ENCODE measurements at regions not wholly inside any gene's neighbourhood (a gene's known extent, or its start where the extent isn't known, plus 50 kb on each side); places are given as distances from the start of the nearest gene placed in this dataset.

DNA sequence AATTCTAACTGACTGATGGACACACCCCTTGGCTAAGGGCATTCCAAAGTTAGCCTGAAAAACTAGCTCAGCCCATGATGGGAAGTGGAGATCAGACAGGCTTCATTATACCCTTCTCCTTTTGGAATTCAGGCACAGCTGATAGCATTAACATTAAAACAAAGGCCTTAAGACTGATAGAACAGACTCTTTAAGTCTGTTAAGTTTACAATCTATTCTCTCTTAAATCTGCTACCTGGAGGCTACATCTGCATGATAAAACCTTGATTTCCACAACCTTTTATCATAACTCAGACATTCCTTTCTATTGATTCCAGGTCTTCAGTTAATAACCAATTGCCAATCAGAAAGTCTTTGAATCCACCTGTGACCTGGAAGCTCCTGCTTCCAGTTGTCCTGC is 281.4 kb downstream of the TUSC1 start:
- no peaks in the 10 kb centered on the region for H3K36me3 ChIP-seq (ENCODE audit: control insufficient read depth in 2 of 2, insufficient read depth in 1 of 2, low read length in 2 of 2)
- H3K27ac ChIP-seq (ENCODE audit: extremely low read depth, low read depth, low read length) = no peak overlapping the region
- ChIA-PET POLR2A (no interaction called here), CTCF (interaction anchor here (0.6 kb wide), 1 partner anchor 73 kb away, joined by 3 read pairs; no protein-coding TSS in a partner anchor)
- H3K4me3 ChIP-seq (ENCODE audit: low read depth, low read length) = no peak overlapping the region
- no peaks in the 10 kb centered on the region for H3K4me1 ChIP-seq (ENCODE audit: control insufficient read depth, insufficient read depth, low read length)
- H3K9me3 ChIP-seq (ENCODE audit: control insufficient read depth, insufficient read depth, low read depth, low read length) = no peaks in the 10 kb centered on the region
- no peak for TF ChIP-seq ZBTB7A (tag by site-specific recombination; IDR thresholded peaks at IDR 0.05; ENCODE audit: low read depth)
- no peak for TF ChIP-seq ZNF521 (tag by site-specific recombination; IDR thresholded peaks at IDR 0.05)
- no peak for TF ChIP-seq ZNF175 (tag by site-specific recombination; IDR thresholded peaks at IDR 0.05)
- no peak for TF ChIP-seq ZNF76 (tag by site-specific recombination; IDR thresholded peaks at IDR 0.05; ENCODE audit: borderline replicate concordance, low read depth)
- no peak for TF ChIP-seq ZNF558 (tag by site-specific recombination; IDR thresholded peaks at IDR 0.05)
- TF ChIP-seq ZBTB6 (tag by site-specific recombination; IDR thresholded peaks at IDR 0.05) = no peak
- no peak for TF ChIP-seq ZNF747 (tag by site-specific recombination; IDR thresholded peaks at IDR 0.05)
- TF ChIP-seq ZNF202 (tag by site-specific recombination; IDR thresholded peaks at IDR 0.05; ENCODE audit: borderline replicate concordance) = no peak
- TF ChIP-seq ZNF366 (tag by site-specific recombination; conservative IDR thresholded peaks at IDR 0.05) = no peak
- no peak for TF ChIP-seq ZNF501 (tag by site-specific recombination; IDR thresholded peaks at IDR 0.05)
- TF ChIP-seq ZNF776 (tag by site-specific recombination; IDR thresholded peaks at IDR 0.05; ENCODE audit: borderline replicate concordance) = no peak
- no peak for TF ChIP-seq ZNF837 (tag by site-specific recombination; IDR thresholded peaks at IDR 0.05)
- TF ChIP-seq PATZ1 (tag by site-specific recombination; IDR thresholded peaks at IDR 0.05) = no peak
- TF ChIP-seq ZNF169 (tag by site-specific recombination; IDR thresholded peaks at IDR 0.05) = no peak
- no peak for TF ChIP-seq ZNF354C (tag by site-specific recombination; IDR thresholded peaks at IDR 0.05; ENCODE audit: borderline replicate concordance, low read depth)
- TF ChIP-seq ZNF350 (tag by site-specific recombination; IDR thresholded peaks at IDR 0.05) = no peak
- TF ChIP-seq ZNF585B (tag by site-specific recombination; IDR thresholded peaks at IDR 0.05) = no peak
- TF ChIP-seq ZNF555 (tag by site-specific recombination; conservative IDR thresholded peaks at IDR 0.05) = no peak
- no peak for TF ChIP-seq OSR2 (tag by site-specific recombination; IDR thresholded peaks at IDR 0.05)
- no peak for TF ChIP-seq ZNF133 (tag by site-specific recombination; IDR thresholded peaks at IDR 0.05)

GRCh38 chr9:25381141-25381540 is 297.1 kb downstream of the TUSC1 start:
- no peaks in the 10 kb centered on the region for H3K9me3 ChIP-seq (ENCODE audit: control insufficient read depth, insufficient read depth, low read depth, low read length)
- H3K4me3 ChIP-seq (ENCODE audit: low read depth, low read length) = no peak overlapping the region
- H3K4me1 ChIP-seq (ENCODE audit: control insufficient read depth, insufficient read depth, low read length) = no peaks in the 10 kb centered on the region
- POLR2A ChIA-PET = no interaction called here
- no peaks in the 10 kb centered on the region for H3K36me3 ChIP-seq (ENCODE audit: control insufficient read depth in 2 of 2, insufficient read depth in 1 of 2, low read length in 2 of 2)
- H3K27ac ChIP-seq (ENCODE audit: extremely low read depth, low read depth, low read length) = no peak overlapping the region
- CTCF ChIA-PET = no interaction called here
- TF ChIP-seq KLF16 (tag by site-specific recombination; IDR thresholded peaks at IDR 0.05) (no peak), ZBTB21 (tag by site-specific recombination; IDR thresholded peaks at IDR 0.05) (no peak), ZNF324 (tag by site-specific recombination; IDR thresholded peaks at IDR 0.05) (no peak), ZFHX2 (tag by site-specific recombination; conservative IDR thresholded peaks at IDR 0.05) (no peak), ZNF830 (tag by site-specific recombination; IDR thresholded peaks at IDR 0.05; ENCODE audit: low read depth) (no peak), WT1 (tag by site-specific recombination; IDR thresholded peaks at IDR 0.05) (no peak), ZNF169 (tag by site-specific recombination; IDR thresholded peaks at IDR 0.05) (no peak), SETDB1 (IDR thresholded peaks at IDR 0.05; ENCODE audit: insufficient read length, low read length) (no peak)
- TF ChIP-seq, protein P1, sequence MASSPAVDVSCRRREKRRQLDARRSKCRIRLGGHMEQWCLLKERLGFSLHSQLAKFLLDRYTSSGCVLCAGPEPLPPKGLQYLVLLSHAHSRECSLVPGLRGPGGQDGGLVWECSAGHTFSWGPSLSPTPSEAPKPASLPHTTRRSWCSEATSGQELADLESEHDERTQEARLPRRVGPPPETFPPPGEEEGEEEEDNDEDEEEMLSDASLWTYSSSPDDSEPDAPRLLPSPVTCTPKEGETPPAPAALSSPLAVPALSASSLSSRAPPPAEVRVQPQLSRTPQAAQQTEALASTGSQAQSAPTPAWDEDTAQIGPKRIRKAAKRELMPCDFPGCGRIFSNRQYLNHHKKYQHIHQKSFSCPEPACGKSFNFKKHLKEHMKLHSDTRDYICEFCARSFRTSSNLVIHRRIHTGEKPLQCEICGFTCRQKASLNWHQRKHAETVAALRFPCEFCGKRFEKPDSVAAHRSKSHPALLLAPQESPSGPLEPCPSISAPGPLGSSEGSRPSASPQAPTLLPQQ (tag by site-specific recombination; IDR thresholded peaks at IDR 0.05) = no peak
- TF ChIP-seq, protein P2, sequence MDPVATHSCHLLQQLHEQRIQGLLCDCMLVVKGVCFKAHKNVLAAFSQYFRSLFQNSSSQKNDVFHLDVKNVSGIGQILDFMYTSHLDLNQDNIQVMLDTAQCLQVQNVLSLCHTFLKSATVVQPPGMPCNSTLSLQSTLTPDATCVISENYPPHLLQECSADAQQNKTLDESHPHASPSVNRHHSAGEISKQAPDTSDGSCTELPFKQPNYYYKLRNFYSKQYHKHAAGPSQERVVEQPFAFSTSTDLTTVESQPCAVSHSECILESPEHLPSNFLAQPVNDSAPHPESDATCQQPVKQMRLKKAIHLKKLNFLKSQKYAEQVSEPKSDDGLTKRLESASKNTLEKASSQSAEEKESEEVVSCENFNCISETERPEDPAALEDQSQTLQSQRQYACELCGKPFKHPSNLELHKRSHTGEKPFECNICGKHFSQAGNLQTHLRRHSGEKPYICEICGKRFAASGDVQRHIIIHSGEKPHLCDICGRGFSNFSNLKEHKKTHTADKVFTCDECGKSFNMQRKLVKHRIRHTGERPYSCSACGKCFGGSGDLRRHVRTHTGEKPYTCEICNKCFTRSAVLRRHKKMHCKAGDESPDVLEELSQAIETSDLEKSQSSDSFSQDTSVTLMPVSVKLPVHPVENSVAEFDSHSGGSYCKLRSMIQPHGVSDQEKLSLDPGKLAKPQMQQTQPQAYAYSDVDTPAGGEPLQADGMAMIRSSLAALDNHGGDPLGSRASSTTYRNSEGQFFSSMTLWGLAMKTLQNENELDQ (tag by site-specific recombination; IDR thresholded peaks at IDR 0.05; ENCODE audit: low read depth) = no peak
- TF ChIP-seq, protein P3, sequence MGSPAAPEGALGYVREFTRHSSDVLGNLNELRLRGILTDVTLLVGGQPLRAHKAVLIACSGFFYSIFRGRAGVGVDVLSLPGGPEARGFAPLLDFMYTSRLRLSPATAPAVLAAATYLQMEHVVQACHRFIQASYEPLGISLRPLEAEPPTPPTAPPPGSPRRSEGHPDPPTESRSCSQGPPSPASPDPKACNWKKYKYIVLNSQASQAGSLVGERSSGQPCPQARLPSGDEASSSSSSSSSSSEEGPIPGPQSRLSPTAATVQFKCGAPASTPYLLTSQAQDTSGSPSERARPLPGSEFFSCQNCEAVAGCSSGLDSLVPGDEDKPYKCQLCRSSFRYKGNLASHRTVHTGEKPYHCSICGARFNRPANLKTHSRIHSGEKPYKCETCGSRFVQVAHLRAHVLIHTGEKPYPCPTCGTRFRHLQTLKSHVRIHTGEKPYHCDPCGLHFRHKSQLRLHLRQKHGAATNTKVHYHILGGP (tag by site-specific recombination; IDR thresholded peaks at IDR 0.05) = no peak

Measured in HEK293 (cell line).